ENCODE measurements at regions not wholly inside any gene's neighbourhood (a gene's known extent, or its start where the extent isn't known, plus 50 kb on each side); places are given as distances from the start of the nearest gene placed in this dataset.

DNA sequence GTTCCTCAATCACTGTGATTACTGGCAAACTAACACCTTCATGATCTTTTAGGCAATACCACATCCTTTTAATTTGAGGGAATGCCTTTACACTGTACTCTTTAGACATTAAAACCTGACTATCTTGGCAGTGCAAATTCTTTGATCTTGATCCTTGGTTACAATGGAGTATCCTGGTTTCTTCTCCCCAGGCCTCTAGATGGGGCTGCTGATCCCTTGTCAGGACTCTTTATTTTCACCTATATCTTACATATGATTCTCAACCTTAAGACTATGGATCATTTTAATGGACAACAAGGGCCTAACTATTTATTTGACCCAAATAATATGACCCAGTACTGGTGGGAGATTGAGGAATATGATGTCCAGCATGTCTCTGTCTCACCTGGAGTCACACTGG, 1005.5 kb upstream of the INTU start:
- ChIA-PET POLR2A (no interaction called here), CTCF (ENCODE audit: low intra/inter-chr PET ratio, low total read pairs) (no interaction called here)
- intact Hi-C loops (cut with micrococcal nuclease; ENCODE audit: unreplicated experiment), result no loop called here
- in situ Hi-C loops (cut with HindIII; ENCODE audit: extremely low pct_ligation_motif_present, low pct_unique_long_range_greater_than_20kb), result no loop called here
- H3K27ac ChIP-seq (ENCODE audit: extremely low read length, insufficient read depth, low read length), result no peak overlapping the region
- H3K4me3 ChIP-seq (replicated peaks in 1 of 3; ENCODE audit: insufficient read depth in 1 of 3, low read depth in 2 of 3, low read length in 3 of 3), result no peak overlapping the region
- no peak overlapping the region for H2AFZ ChIP-seq (ENCODE audit: low read length)
- DNase-seq (ENCODE audit: low spot score), result no peak
- FAIRE-seq, result no peak
- H4K20me1 ChIP-seq (ENCODE audit: insufficient read depth, low read length), result no peaks in the 10 kb centered on the region
- no peaks in the 10 kb centered on the region for H3K79me2 ChIP-seq (ENCODE audit: insufficient read depth, low read length)
- no peaks in the 10 kb centered on the region for H3K4me1 ChIP-seq (ENCODE audit: insufficient read depth, low read length)
- ATAC-seq, result peak; percentile 44; the same call in 1 of the 3 replicates
- no peaks in the 10 kb centered on the region for H3K27me3 ChIP-seq (ENCODE audit: control insufficient read depth in 1 of 2, insufficient read depth in 2 of 2, low read length in 2 of 2)
- H3K9me3 ChIP-seq (ENCODE audit: low read length), result no peaks in the 10 kb centered on the region
- BruUV-seq (replicated peaks), result no TSS peak
- TF ChIP-seq, protein P1, sequence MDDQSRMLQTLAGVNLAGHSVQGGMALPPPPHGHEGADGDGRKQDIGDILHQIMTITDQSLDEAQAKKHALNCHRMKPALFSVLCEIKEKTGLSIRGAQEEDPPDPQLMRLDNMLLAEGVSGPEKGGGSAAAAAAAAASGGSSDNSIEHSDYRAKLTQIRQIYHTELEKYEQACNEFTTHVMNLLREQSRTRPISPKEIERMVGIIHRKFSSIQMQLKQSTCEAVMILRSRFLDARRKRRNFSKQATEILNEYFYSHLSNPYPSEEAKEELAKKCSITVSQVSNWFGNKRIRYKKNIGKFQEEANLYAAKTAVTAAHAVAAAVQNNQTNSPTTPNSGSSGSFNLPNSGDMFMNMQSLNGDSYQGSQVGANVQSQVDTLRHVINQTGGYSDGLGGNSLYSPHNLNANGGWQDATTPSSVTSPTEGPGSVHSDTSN (CRISPR knock-in tag; IDR thresholded peaks at IDR 0.05; ENCODE audit: borderline replicate concordance), result no peak
- TF ChIP-seq STAG1 (CRISPR knock-in tag; IDR thresholded peaks at IDR 0.05), result peak; percentile 20; the same call in 1 of the 2 replicates
- no peaks in the 10 kb centered on the region for H3K36me3 ChIP-seq (replicated peaks in 1 of 2; ENCODE audit: control insufficient read depth in 1 of 2, insufficient read depth in 2 of 2, low read length in 2 of 2)
- no peak overlapping the region for H3K4me2 ChIP-seq (ENCODE audit: low read depth, low read length)
- H3K9ac ChIP-seq (ENCODE audit: insufficient read depth, low read depth, low read length), result no peak overlapping the region

DNA sequence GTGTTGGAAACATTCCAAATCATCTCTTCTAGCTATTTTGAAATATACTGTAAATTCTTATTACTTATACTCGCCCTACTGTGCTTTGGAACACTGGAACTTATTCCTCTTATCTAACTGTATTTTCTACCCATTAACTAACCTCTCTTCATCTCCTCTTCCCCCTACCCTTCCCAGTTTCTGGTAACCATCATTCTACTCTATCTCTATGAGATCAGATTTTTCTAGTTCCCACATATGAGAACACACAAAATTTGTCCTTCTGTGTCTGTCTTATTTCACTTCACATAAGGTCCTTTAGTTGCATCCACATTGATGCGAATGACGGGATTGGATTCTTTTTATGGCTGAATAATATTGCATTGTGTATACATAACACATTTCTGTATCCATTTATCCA, 1003.8 kb upstream of the INTU start:
- no TSS peak for BruUV-seq (replicated peaks)
- no peak overlapping the region for H3K4me2 ChIP-seq (ENCODE audit: low read depth, low read length)
- H3K79me2 ChIP-seq (ENCODE audit: insufficient read depth, low read length), result no peaks in the 10 kb centered on the region
- no peak for ATAC-seq
- no peak overlapping the region for H3K4me3 ChIP-seq (replicated peaks in 1 of 3; ENCODE audit: insufficient read depth in 1 of 3, low read depth in 2 of 3, low read length in 3 of 3)
- no peaks in the 10 kb centered on the region for H3K36me3 ChIP-seq (replicated peaks in 1 of 2; ENCODE audit: control insufficient read depth in 1 of 2, insufficient read depth in 2 of 2, low read length in 2 of 2)
- WGBS (ENCODE audit: low lambda C conversion rate), result 4% methylated on average over 3 of the region's 3 CpGs
- ChIA-PET POLR2A (no interaction called here), CTCF (ENCODE audit: low intra/inter-chr PET ratio, low total read pairs) (no interaction called here)
- no peaks in the 10 kb centered on the region for H3K9me3 ChIP-seq (ENCODE audit: low read length)
- no peaks in the 10 kb centered on the region for H4K20me1 ChIP-seq (ENCODE audit: insufficient read depth, low read length)
- no peak for DNase-seq (ENCODE audit: low spot score)
- no peak for TF ChIP-seq SPEN (CRISPR knock-in tag; IDR thresholded peaks at IDR 0.05; ENCODE audit: low read depth)
- TF ChIP-seq, protein P2, sequence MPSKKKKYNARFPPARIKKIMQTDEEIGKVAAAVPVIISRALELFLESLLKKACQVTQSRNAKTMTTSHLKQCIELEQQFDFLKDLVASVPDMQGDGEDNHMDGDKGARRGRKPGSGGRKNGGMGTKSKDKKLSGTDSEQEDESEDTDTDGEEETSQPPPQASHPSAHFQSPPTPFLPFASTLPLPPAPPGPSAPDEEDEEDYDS (CRISPR knock-in tag; IDR thresholded peaks at IDR 0.05), result no peak
- in situ Hi-C loops (cut with HindIII; ENCODE audit: extremely low pct_ligation_motif_present, low pct_unique_long_range_greater_than_20kb) (no loop called here), intact Hi-C loops (cut with micrococcal nuclease; ENCODE audit: unreplicated experiment) (no loop called here)
- no peaks in the 10 kb centered on the region for H3K4me1 ChIP-seq (ENCODE audit: insufficient read depth, low read length)
- H3K9ac ChIP-seq (ENCODE audit: insufficient read depth, low read depth, low read length), result no peak overlapping the region
- no peak overlapping the region for H2AFZ ChIP-seq (ENCODE audit: low read length)
- H3K27ac ChIP-seq (ENCODE audit: extremely low read length, insufficient read depth, low read length), result no peak overlapping the region
- no peak for FAIRE-seq
- no peaks in the 10 kb centered on the region for H3K27me3 ChIP-seq (ENCODE audit: control insufficient read depth in 1 of 2, insufficient read depth in 2 of 2, low read length in 2 of 2)
